ENCODE measurements at regions not wholly inside any gene's neighbourhood (a gene's known extent, or its start where the extent isn't known, plus 50 kb on each side); places are given as distances from the start of the nearest gene placed in this dataset.

GRCh38 chr4:56273391-56273790 lies 113.9 kb downstream of the AASDH start:
- TF ChIP-seq RARB (CRISPR knock-in tag; IDR thresholded peaks at IDR 0.05) (no peak), MAX (IDR thresholded peaks at IDR 0.05) (no peak), TP53 (CRISPR knock-in tag; IDR thresholded peaks at IDR 0.05) (no peak), ZSCAN20 (CRISPR knock-in tag; IDR thresholded peaks at IDR 0.05) (no peak), CTCF (IDR thresholded peaks at IDR 0.05) (no peak), CBX8 (IDR thresholded peaks at IDR 0.05) (no peak), E2F6 (IDR thresholded peaks at IDR 0.05; ENCODE audit: borderline replicate concordance, low read depth) (no peak), BHLHE40 (IDR thresholded peaks at IDR 0.05; ENCODE audit: low read depth, low read length) (no peak), NPAS2 (CRISPR knock-in tag; IDR thresholded peaks at IDR 0.05; ENCODE audit: borderline replicate concordance) (no peak), MYC (IDR thresholded peaks at IDR 0.05; ENCODE audit: borderline replicate concordance, low read length) (no peak), USF2 (IDR thresholded peaks at IDR 0.05) (no peak)

Data from A549 (cell line).